ENCODE measurements at regions not wholly inside any gene's neighbourhood (a gene's known extent, or its start where the extent isn't known, plus 50 kb on each side); places are given as distances from the start of the nearest gene placed in this dataset.

DNA sequence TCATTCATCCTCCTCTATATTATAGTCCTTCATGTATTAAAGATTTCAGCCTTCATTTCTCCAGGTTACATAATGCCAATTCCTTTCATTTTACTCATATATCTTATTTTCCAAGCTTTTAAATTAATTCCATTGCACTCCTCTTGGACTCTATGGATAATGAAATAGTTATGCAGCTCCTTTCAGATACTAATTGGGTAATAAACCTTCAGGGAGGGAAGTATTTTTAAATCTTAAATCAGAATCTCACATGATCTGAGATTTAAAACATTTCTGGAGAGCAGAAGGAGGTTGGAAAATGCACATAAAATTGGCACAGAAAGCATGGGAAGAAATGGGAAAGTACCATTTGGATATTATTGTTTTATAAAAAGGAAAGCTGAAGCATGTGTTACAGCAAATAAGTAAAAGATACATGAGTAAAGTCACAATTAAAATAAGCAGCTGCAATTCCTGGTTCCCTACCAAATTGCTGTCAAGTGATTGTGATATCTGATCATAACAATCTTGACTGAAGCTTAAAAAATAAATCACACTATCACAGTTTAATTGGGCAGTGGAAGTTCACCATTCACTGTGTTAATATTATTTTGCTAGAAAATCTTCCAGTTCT lies 257.9 kb upstream of the NREP start:
- Histone ChIP-seq H3K4me1 (ENCODE audit: control insufficient read depth in 2 of 2, insufficient read depth in 2 of 2, low read length in 2 of 2) (no peaks in the 10 kb centered on the region), H3K27ac (ENCODE audit: low read depth in 1 of 2, low read length in 1 of 2) (no peak overlapping the region), H3K4me3 (ENCODE audit: low read length in 2 of 2) (no peak overlapping the region), H3K9me3 (ENCODE audit: control insufficient read depth in 2 of 2, insufficient read depth in 1 of 2, low read length in 1 of 2) (no peaks in the 10 kb centered on the region), H3K36me3 (ENCODE audit: control insufficient read depth in 2 of 2, insufficient read depth in 2 of 2, low read length in 1 of 2) (no peaks in the 10 kb centered on the region), H3K27me3 (ENCODE audit: control insufficient read depth in 2 of 2, insufficient read depth in 1 of 2, low read length in 1 of 2) (no peaks in the 10 kb centered on the region)
- no peak for DNase-seq (ENCODE audit: low read depth in 6 of 9, low spot score in 9 of 9)

DNA sequence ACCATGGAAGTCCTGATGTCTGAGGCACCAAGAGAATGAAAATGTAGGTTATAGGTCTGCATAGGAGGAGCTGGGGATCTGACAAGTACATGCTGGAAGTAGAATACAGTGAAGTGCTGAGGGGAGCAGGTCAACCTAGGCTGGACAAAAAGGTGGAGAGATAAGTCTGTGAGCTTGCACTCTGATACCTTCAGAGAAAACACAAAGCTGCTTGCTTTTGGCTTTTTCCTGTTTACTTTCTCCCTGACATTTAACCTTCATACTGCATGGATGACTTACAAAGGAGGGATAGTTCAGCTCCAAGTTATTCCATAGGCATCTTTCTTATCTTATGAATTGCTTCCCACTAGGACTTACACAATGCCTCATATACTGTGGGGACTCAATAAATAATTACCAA lies 256.7 kb upstream of the NREP start:
- Histone ChIP-seq H3K4me3 (ENCODE audit: low read length in 2 of 2) (no peak overlapping the region), H3K9me3 (ENCODE audit: control insufficient read depth in 2 of 2, insufficient read depth in 1 of 2, low read length in 1 of 2) (no peaks in the 10 kb centered on the region), H3K4me1 (ENCODE audit: control insufficient read depth in 2 of 2, insufficient read depth in 2 of 2, low read length in 2 of 2) (no peaks in the 10 kb centered on the region), H3K27me3 (ENCODE audit: control insufficient read depth in 2 of 2, insufficient read depth in 1 of 2, low read length in 1 of 2) (no peaks in the 10 kb centered on the region), H3K27ac (ENCODE audit: low read depth in 1 of 2, low read length in 1 of 2) (no peak overlapping the region), H3K36me3 (ENCODE audit: control insufficient read depth in 2 of 2, insufficient read depth in 2 of 2, low read length in 1 of 2) (no peaks in the 10 kb centered on the region)
- no peak for DNase-seq (ENCODE audit: low read depth in 6 of 9, low spot score in 9 of 9)

DNA sequence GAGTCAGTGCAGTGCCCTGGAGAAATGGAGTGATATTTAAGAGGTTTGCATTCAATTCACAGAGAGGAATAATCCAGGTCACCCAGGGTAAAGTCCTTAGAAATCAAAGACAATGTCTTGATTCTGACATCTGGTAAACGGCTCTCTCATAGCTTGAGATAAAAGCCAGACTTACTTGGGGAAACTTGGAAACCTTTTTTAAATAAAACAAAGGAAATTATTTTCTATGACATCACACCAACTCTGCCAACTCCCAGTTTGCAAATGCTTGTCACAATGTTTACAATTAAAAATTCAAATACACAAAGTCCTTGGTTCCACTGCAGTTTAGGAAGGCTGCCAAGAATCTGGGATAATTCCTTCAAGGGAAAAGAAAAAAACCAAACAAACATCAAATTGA lies 255.1 kb upstream of the NREP start:
- Histone ChIP-seq H3K36me3 (ENCODE audit: control insufficient read depth in 2 of 2, insufficient read depth in 2 of 2, low read length in 1 of 2) (no peaks in the 10 kb centered on the region), H3K27me3 (ENCODE audit: control insufficient read depth in 2 of 2, insufficient read depth in 1 of 2, low read length in 1 of 2) (no peaks in the 10 kb centered on the region), H3K9me3 (ENCODE audit: control insufficient read depth in 2 of 2, insufficient read depth in 1 of 2, low read length in 1 of 2) (no peaks in the 10 kb centered on the region), H3K4me3 (ENCODE audit: low read length in 2 of 2) (no peak overlapping the region), H3K4me1 (ENCODE audit: control insufficient read depth in 2 of 2, insufficient read depth in 2 of 2, low read length in 2 of 2) (no peaks in the 10 kb centered on the region), H3K27ac (ENCODE audit: low read depth in 1 of 2, low read length in 1 of 2) (no peak overlapping the region)
- DNase-seq (ENCODE audit: low read depth in 6 of 9, low spot score in 9 of 9), result no peak
- WGBS, result 89% methylated on average over 1 of the region's 1 CpG

DNA sequence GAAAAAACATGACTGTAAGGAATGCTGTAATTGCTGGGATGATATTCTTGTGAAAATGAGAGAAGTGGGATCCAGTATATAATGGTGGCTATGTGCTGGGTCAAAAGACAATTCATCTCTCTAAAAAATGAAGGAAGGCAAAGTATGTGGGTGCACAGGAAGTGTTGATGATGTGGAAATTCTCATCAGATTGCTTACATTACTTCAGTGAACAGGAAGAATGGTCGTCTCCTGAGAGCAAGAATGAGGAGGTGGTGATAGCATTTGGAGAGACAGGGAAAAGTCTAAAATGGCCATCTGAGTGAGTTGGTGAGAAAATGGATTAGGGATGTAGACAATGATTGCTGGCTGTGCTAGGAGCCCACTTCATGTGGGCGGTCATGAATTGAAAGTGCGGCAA lies 253.5 kb upstream of the NREP start:
- WGBS, result 95% methylated on average over 3 of the region's 3 CpGs
- H3K9me3 ChIP-seq (ENCODE audit: control insufficient read depth in 2 of 2, insufficient read depth in 1 of 2, low read length in 1 of 2), result no peaks in the 10 kb centered on the region
- no peak overlapping the region for H3K4me3 ChIP-seq (ENCODE audit: low read length in 2 of 2)
- no peak for DNase-seq (ENCODE audit: low read depth in 6 of 9, low spot score in 9 of 9)
- H3K4me1 ChIP-seq (ENCODE audit: control insufficient read depth in 2 of 2, insufficient read depth in 2 of 2, low read length in 2 of 2), result no peaks in the 10 kb centered on the region
- no peaks in the 10 kb centered on the region for H3K36me3 ChIP-seq (ENCODE audit: control insufficient read depth in 2 of 2, insufficient read depth in 2 of 2, low read length in 1 of 2)
- no peak overlapping the region for H3K27ac ChIP-seq (ENCODE audit: low read depth in 1 of 2, low read length in 1 of 2)
- H3K27me3 ChIP-seq (ENCODE audit: control insufficient read depth in 2 of 2, insufficient read depth in 1 of 2, low read length in 1 of 2), result no peaks in the 10 kb centered on the region

DNA sequence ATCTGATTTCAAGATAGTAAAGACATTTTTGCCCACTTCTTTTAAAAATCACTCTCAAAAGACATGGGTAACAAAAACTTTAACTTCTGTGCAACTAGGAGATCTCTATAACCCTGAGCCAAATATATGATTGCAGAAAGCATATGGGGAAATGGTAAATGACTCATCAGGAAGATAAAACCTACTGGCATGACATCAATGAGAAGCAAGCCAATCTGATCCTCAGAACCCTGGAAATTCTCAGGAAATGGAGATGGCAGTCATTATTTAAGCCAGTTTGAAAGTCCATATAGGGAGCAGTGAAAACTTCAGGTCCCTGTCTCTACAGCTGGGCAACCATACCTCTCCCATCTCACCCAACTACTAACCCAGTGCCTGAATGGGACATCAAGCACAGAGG lies 249.7 kb upstream of the NREP start:
- Histone ChIP-seq H3K9me3 (ENCODE audit: control insufficient read depth in 2 of 2, insufficient read depth in 1 of 2, low read length in 1 of 2) (no peaks in the 10 kb centered on the region), H3K36me3 (ENCODE audit: control insufficient read depth in 2 of 2, insufficient read depth in 2 of 2, low read length in 1 of 2) (no peaks in the 10 kb centered on the region), H3K4me3 (ENCODE audit: low read length in 2 of 2) (no peak overlapping the region), H3K27me3 (ENCODE audit: control insufficient read depth in 2 of 2, insufficient read depth in 1 of 2, low read length in 1 of 2) (no peaks in the 10 kb centered on the region), H3K27ac (ENCODE audit: low read depth in 1 of 2, low read length in 1 of 2) (no peak overlapping the region), H3K4me1 (ENCODE audit: control insufficient read depth in 2 of 2, insufficient read depth in 2 of 2, low read length in 2 of 2) (peaks cover 0 to 5% of the 10 kb centered on the region in 2 donors)
- DNase-seq (ENCODE audit: low read depth in 6 of 9, low spot score in 9 of 9), result no peak

DNA sequence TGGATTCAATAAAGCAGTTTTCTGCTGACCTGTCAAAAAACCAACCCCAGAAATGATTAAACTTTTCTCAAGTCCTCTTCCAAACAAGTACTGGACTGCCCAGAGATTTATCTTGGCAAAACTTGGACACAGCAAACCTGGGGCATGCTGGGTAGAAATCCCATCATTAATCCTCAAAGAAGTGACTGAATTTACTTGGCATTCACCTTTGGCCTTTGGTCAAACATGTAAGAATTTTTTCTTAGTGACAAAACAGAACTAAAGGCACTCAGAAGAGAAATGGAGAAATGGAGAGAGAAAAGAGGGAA lies 248.6 kb upstream of the NREP start:
- H3K4me3 ChIP-seq (ENCODE audit: low read length in 2 of 2), result no peak overlapping the region
- H3K27ac ChIP-seq (ENCODE audit: low read depth in 1 of 2, low read length in 1 of 2), result no peak overlapping the region
- H3K27me3 ChIP-seq (ENCODE audit: control insufficient read depth in 2 of 2, insufficient read depth in 1 of 2, low read length in 1 of 2), result no peaks in the 10 kb centered on the region
- no peak for DNase-seq (ENCODE audit: low read depth in 6 of 9, low spot score in 9 of 9)
- H3K36me3 ChIP-seq (ENCODE audit: control insufficient read depth in 2 of 2, insufficient read depth in 2 of 2, low read length in 1 of 2), result no peaks in the 10 kb centered on the region
- H3K4me1 ChIP-seq (ENCODE audit: control insufficient read depth in 2 of 2, insufficient read depth in 2 of 2, low read length in 2 of 2), result peaks cover 0 to 5% of the 10 kb centered on the region in 2 donors
- H3K9me3 ChIP-seq (ENCODE audit: control insufficient read depth in 2 of 2, insufficient read depth in 1 of 2, low read length in 1 of 2), result no peaks in the 10 kb centered on the region

DNA sequence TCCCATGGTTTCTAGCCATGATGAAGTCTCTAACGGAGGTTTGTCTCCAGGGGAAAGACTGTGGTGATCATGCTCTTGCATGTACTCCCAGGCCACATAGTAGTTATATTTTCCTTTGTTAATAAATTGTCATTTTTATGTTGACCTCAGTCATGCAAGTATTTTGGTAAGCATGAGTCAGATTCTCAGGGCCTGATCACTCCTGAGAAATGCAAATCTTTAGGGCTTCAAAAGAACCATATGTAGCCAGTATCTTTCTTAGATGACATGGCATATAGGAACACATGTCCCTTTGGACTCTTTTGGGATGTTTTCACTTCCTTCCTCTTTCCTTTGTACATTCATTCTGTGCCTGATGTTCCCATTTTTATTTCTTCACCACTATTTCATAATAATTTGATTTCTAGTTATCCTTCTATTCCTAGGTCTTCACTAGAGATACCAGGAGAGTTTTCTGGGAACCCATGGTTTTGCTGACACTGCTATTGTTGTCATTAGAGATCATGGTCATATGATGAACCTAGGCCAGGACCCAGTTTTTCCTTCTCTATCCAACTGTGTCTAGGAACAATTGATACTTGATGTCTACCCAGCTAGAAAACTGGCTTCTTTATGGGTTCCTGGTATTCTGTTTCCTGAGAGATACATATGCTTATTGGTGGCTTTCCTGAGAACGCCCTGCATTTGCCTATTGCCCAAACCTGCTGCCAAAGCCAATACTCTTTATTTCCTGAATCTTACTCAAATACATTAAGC lies 248.1 kb upstream of the NREP start:
- Histone ChIP-seq H3K9me3 (ENCODE audit: control insufficient read depth in 2 of 2, insufficient read depth in 1 of 2, low read length in 1 of 2) (no peaks in the 10 kb centered on the region), H3K27me3 (ENCODE audit: control insufficient read depth in 2 of 2, insufficient read depth in 1 of 2, low read length in 1 of 2) (no peaks in the 10 kb centered on the region), H3K27ac (ENCODE audit: low read depth in 1 of 2, low read length in 1 of 2) (no peak overlapping the region), H3K4me3 (ENCODE audit: low read length in 2 of 2) (no peak overlapping the region), H3K4me1 (ENCODE audit: control insufficient read depth in 2 of 2, insufficient read depth in 2 of 2, low read length in 2 of 2) (peaks cover 0 to 5% of the 10 kb centered on the region in 2 donors), H3K36me3 (ENCODE audit: control insufficient read depth in 2 of 2, insufficient read depth in 2 of 2, low read length in 1 of 2) (no peaks in the 10 kb centered on the region)
- 96% methylated on average over 2 of the region's 2 CpGs for WGBS
- no peak for DNase-seq (ENCODE audit: low read depth in 6 of 9, low spot score in 9 of 9)

DNA sequence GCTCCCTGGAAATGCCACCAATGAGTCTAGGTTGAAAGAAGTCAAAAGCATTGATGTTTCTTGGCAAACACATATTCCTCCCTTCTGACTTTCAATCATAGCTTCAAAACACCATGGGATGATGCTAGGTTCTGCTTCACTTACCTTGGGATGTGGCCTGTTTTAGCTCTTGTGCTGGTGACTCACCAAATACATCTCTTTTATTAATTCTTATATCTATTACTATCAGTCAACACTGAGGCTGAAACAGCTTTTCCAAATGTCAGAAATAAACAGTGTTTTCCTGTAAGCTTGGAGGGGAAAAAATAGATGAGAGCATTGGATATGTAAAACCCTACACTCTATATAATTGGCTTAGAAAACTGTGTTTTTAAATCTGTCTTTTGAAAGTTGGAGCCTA lies 245.4 kb upstream of the NREP start:
- H3K4me1 ChIP-seq (ENCODE audit: control insufficient read depth in 2 of 2, insufficient read depth in 2 of 2, low read length in 2 of 2), result peaks cover 0 to 5% of the 10 kb centered on the region in 2 donors
- H3K36me3 ChIP-seq (ENCODE audit: control insufficient read depth in 2 of 2, insufficient read depth in 2 of 2, low read length in 1 of 2), result no peaks in the 10 kb centered on the region
- no peak for DNase-seq (ENCODE audit: low read depth in 6 of 9, low spot score in 9 of 9)
- H3K27me3 ChIP-seq (ENCODE audit: control insufficient read depth in 2 of 2, insufficient read depth in 1 of 2, low read length in 1 of 2), result no peaks in the 10 kb centered on the region
- no peak overlapping the region for H3K27ac ChIP-seq (ENCODE audit: low read depth in 1 of 2, low read length in 1 of 2)
- H3K9me3 ChIP-seq (ENCODE audit: control insufficient read depth in 2 of 2, insufficient read depth in 1 of 2, low read length in 1 of 2), result no peaks in the 10 kb centered on the region
- no peak overlapping the region for H3K4me3 ChIP-seq (ENCODE audit: low read length in 2 of 2)

DNA sequence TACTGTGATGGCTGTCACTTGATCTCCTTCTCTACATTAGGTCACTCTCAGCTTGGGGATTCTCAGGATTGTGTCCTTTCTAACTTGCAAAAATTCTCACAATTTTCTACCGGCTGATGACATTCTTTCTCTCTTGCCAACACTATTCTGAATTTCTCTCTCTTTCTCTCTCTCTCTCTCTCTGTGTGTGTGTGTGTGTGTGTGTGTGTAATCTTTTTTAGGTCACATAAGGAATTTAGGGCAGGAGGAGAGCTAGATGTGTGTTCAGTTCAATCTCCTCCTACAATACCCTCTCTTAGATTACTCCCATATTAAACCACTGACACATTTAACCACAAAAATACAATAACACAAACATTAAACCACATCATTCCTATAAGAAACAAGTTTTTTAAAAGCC lies 242.3 kb upstream of the NREP start:
- 96% methylated on average over 1 of the region's 1 CpG for WGBS
- no peak overlapping the region for H3K27ac ChIP-seq (ENCODE audit: low read depth in 1 of 2, low read length in 1 of 2)
- DNase-seq (ENCODE audit: low read depth in 6 of 9, low spot score in 9 of 9), result no peak

DNA sequence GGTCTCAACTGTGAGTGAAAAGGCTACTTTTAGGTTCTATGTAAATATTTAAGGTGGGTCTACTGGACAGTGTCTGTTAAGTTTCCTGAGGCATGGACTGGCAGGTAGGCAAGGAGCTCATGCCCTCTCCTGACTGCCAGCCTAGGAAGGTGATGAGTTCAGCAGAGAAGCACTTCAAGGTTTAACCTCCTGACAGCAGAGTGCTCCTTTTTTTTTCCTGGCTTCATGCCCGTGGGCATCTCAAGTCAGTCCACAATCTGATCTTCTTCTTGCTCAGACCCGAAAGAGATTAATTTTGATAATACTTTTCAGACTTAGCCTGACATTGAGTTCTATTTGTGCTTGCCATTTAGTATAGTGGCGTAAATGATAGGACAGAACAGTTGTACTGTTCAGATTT lies 241.9 kb upstream of the NREP start:
- DNase-seq (ENCODE audit: low read depth in 6 of 9, low spot score in 9 of 9), result no peak
- Histone ChIP-seq H3K9me3 (ENCODE audit: control insufficient read depth in 2 of 2, insufficient read depth in 1 of 2, low read length in 1 of 2) (no peaks in the 10 kb centered on the region), H3K4me3 (ENCODE audit: low read length in 2 of 2) (no peak overlapping the region), H3K4me1 (ENCODE audit: control insufficient read depth in 2 of 2, insufficient read depth in 2 of 2, low read length in 2 of 2) (no peaks in the 10 kb centered on the region), H3K27ac (ENCODE audit: low read depth in 1 of 2, low read length in 1 of 2) (no peak overlapping the region), H3K27me3 (ENCODE audit: control insufficient read depth in 2 of 2, insufficient read depth in 1 of 2, low read length in 1 of 2) (no peaks in the 10 kb centered on the region), H3K36me3 (ENCODE audit: control insufficient read depth in 2 of 2, insufficient read depth in 2 of 2, low read length in 1 of 2) (no peaks in the 10 kb centered on the region)
- WGBS, result 84% methylated on average over 3 of the region's 3 CpGs

More for the DNA sequence above, 242.3 kb upstream of the NREP start:
- H3K9me3 ChIP-seq (ENCODE audit: control insufficient read depth in 2 of 2, insufficient read depth in 1 of 2, low read length in 1 of 2), result no peaks in the 10 kb centered on the region
- no peak overlapping the region for H3K4me3 ChIP-seq (ENCODE audit: low read length in 2 of 2)
- H3K36me3 ChIP-seq (ENCODE audit: control insufficient read depth in 2 of 2, insufficient read depth in 2 of 2, low read length in 1 of 2), result no peaks in the 10 kb centered on the region
- no peaks in the 10 kb centered on the region for H3K27me3 ChIP-seq (ENCODE audit: control insufficient read depth in 2 of 2, insufficient read depth in 1 of 2, low read length in 1 of 2)
- H3K4me1 ChIP-seq (ENCODE audit: control insufficient read depth in 2 of 2, insufficient read depth in 2 of 2, low read length in 2 of 2), result no peaks in the 10 kb centered on the region
